Lower lobe of right lung (tissue), 2 donors: ENCODE measurements at regions not wholly inside any gene's neighbourhood (a gene's known extent, or its start where the extent isn't known, plus 50 kb on each side); places are given as distances from the start of the nearest gene placed in this dataset.

Source experiments
- ATAC-seq, 2 donors: fragments of 200-7000 bp; cut with Tn5 transposase; one replicate each; pipeline ENCODE4 v1.9.1; 2020 to 2022; ENCODE audit warnings: mild to moderate bottlenecking in 2 of 2, moderate library complexity in 2 of 2
- DNase-seq: peaks from one replicate; pipeline ENCODE4 v3.0.0-alpha.2; 2020
- H3K27ac ChIP-seq: fragments of 200-600 bp; one replicate; pipeline ENCODE4 v1.8.0; 2022
- H3K27me3 ChIP-seq: fragments of 200-600 bp; one replicate; pipeline ENCODE4 v1.8.0; 2022; ENCODE audit warnings: low read depth
- H3K36me3 ChIP-seq: fragments of 200-600 bp; one replicate; pipeline ENCODE4 v1.8.0; 2022; ENCODE audit warnings: mild to moderate bottlenecking
- H3K4me1 ChIP-seq: fragments of 200-600 bp; one replicate; pipeline ENCODE4 v1.8.0; 2022
- H3K4me3 ChIP-seq: fragments of 200-600 bp; one replicate; pipeline ENCODE4 v1.8.0; 2022; ENCODE audit warnings: mild to moderate bottlenecking
- H3K9me3 ChIP-seq: fragments of 200-600 bp; one replicate; pipeline ENCODE4 v1.8.0; 2022
- CTCF ChIP-seq: fragments of 200-600 bp; IDR thresholded peaks from one replicate; pipeline ENCODE4 v1.8.0; 2022; ENCODE audit warnings: antibody characterized with exemption, mild to moderate bottlenecking
- intact Hi-C: fragments of 100-400 bp; cut with DNase I; formaldehyde crosslinking; loops from one replicate; pipeline ENCODE4 v1.11.0; 2022
- donor health status: DM: no; HTN: yes; CAD: no; lungs with severe emphysema.

GRCh38 chr9:13994240-13994639 lies 319.7 kb downstream of the NFIB start:
- TF ChIP-seq CTCF: no peak
- Histone ChIP-seq H3K27ac (no peak overlapping the region), H3K9me3 (peaks cover under 1% of the 10 kb centered on the region), H3K4me3 (no peak overlapping the region), H3K27me3 (no peaks in the 10 kb centered on the region), H3K36me3 (no peaks in the 10 kb centered on the region), H3K4me1 (no peaks in the 10 kb centered on the region)
- no peak for DNase-seq
- no peak for ATAC-seq
- intact Hi-C loops: no loop called here

GRCh38 chr9:13993632-13994185 lies 320.2 kb downstream of the NFIB start:
- no peaks in the 10 kb centered on the region for H3K27me3 ChIP-seq
- ATAC-seq: no peak
- DNase-seq: no peak
- no peak overlapping the region for H3K4me3 ChIP-seq
- H3K4me1 ChIP-seq: no peaks in the 10 kb centered on the region
- TF ChIP-seq CTCF: no peak
- H3K27ac ChIP-seq: no peak overlapping the region
- H3K36me3 ChIP-seq: no peaks in the 10 kb centered on the region
- H3K9me3 ChIP-seq: no peaks in the 10 kb centered on the region
- intact Hi-C loops: no loop called here

- Histone ChIP-seq H3K9me3 (no peaks in the 10 kb centered on the region), H3K4me1 (no peaks in the 10 kb centered on the region), H3K27ac (no peak overlapping the region), H3K27me3 (no peaks in the 10 kb centered on the region), H3K36me3 (no peaks in the 10 kb centered on the region), H3K4me3 (no peak overlapping the region)
- no peak for ATAC-seq
- intact Hi-C loops: no loop called here
- no peak for TF ChIP-seq CTCF
- DNase-seq: no peak
Measured at GRCh38 chr9:13992138-13993088, 321.5 kb downstream of the NFIB start.

GRCh38 chr9:13991395-13991794 lies 322.5 kb downstream of the NFIB start:
- no peak for ATAC-seq
- no peaks in the 10 kb centered on the region for H3K36me3 ChIP-seq
- TF ChIP-seq CTCF: no peak

GRCh38 chr9:13990994-13991393 lies 322.9 kb downstream of the NFIB start:
- no peaks in the 10 kb centered on the region for H3K4me1 ChIP-seq

More at GRCh38 chr9:13991395-13991794, 322.5 kb downstream of the NFIB start:
- DNase-seq: no peak
- intact Hi-C loops: no loop called here
- H3K9me3 ChIP-seq: no peaks in the 10 kb centered on the region
- H3K4me1 ChIP-seq: no peaks in the 10 kb centered on the region
- no peaks in the 10 kb centered on the region for H3K27me3 ChIP-seq
- no peak overlapping the region for H3K4me3 ChIP-seq
- H3K27ac ChIP-seq: no peak overlapping the region

More at GRCh38 chr9:13990994-13991393, 322.9 kb downstream of the NFIB start:
- Histone ChIP-seq H3K4me3 (no peak overlapping the region), H3K27me3 (no peaks in the 10 kb centered on the region), H3K27ac (no peak overlapping the region), H3K36me3 (no peaks in the 10 kb centered on the region), H3K9me3 (no peaks in the 10 kb centered on the region)
- intact Hi-C loops: no loop called here
- DNase-seq (no peak), ATAC-seq (no peak)
- no peak for TF ChIP-seq CTCF
